Neutrophil (primary cell): ENCODE measurements at regions not wholly inside any gene's neighbourhood (a gene's known extent, or its start where the extent isn't known, plus 50 kb on each side); places are given as distances from the start of the nearest gene placed in this dataset.
A peak's percentile ranks its signal among the peaks of the same experiment; 100 is the strongest.

Experiments used
- H3K27ac ChIP-seq: fragments of 200-600 bp; sonication (generic); 2 replicates; pipeline ENCODE4 v1.5.1; 2016; ENCODE audit warnings: mild to moderate bottlenecking, moderate library complexity
- H3K27me3 ChIP-seq: fragments of 200-600 bp; sonication (generic); 2 replicates; pipeline ENCODE4 v1.6.0; 2016; ENCODE audit warnings: mild to moderate bottlenecking
- H3K36me3 ChIP-seq: fragments of 200-600 bp; sonication (generic); 2 replicates; pipeline ENCODE4 v1.5.1; 2017
- H3K4me1 ChIP-seq, 2 experiments: fragments of 200-600 bp in 1 of 2; sonication (generic) in 1 of 2; 1 replicate in 1 of 2; 2 replicates in 1 of 2; pipeline versions ENCODE4 v1.5.1 to v1.6.1; 2013 to 2016; ENCODE audit warnings: low read depth in 1 of 2, low read length in 1 of 2, mild to moderate bottlenecking in 1 of 2, moderate library complexity in 1 of 2; ENCODE audit not compliant: control insufficient read depth in 1 of 2, insufficient read depth in 1 of 2
- H3K4me3 ChIP-seq, 2 experiments: fragments of 200-600 bp in 1 of 2; sonication (generic) in 1 of 2; 1 replicate in 1 of 2; 2 replicates in 1 of 2; pipeline ENCODE4 v1.5.1; 2013 to 2016; ENCODE audit warnings: low read depth in 1 of 2, low read length in 1 of 2, mild to moderate bottlenecking in 1 of 2, moderate library complexity in 1 of 2
- H3K9me3 ChIP-seq: fragments of 200-600 bp; sonication (generic); 2 replicates; pipeline ENCODE4 v1.5.1; 2016
- TF ChIP-seq, protein P1 (sequence below): fragments of 200-600 bp; sonication (generic); IDR thresholded peaks from 2 replicates; pipeline ENCODE4 v1.5.1; 2016; ENCODE audit warnings: antibody characterized with exemption

DNA sequence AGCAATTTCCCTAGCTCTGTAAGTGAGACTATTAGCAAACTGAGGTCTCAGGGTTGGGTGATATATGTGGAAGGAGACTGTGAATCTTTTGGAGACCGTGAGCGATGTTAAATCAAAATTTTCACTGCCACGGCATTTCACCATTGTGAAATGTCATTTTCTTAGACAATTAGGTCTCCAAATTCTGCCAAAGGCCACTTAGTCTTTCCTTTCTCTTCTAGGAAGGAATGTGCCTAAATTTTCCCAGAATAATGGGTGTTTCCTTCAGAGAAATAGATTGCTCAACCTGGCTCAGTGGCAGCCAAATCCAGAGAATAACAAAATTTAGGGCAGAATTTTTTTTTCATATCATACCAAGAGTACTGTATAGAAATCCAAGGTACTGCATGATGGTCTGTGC, 64.5 kb upstream of the SCEL start:
- no peaks in the 10 kb centered on the region for H3K9me3 ChIP-seq
- no peaks in the 10 kb centered on the region for H3K27me3 ChIP-seq
- TF ChIP-seq, protein P1, sequence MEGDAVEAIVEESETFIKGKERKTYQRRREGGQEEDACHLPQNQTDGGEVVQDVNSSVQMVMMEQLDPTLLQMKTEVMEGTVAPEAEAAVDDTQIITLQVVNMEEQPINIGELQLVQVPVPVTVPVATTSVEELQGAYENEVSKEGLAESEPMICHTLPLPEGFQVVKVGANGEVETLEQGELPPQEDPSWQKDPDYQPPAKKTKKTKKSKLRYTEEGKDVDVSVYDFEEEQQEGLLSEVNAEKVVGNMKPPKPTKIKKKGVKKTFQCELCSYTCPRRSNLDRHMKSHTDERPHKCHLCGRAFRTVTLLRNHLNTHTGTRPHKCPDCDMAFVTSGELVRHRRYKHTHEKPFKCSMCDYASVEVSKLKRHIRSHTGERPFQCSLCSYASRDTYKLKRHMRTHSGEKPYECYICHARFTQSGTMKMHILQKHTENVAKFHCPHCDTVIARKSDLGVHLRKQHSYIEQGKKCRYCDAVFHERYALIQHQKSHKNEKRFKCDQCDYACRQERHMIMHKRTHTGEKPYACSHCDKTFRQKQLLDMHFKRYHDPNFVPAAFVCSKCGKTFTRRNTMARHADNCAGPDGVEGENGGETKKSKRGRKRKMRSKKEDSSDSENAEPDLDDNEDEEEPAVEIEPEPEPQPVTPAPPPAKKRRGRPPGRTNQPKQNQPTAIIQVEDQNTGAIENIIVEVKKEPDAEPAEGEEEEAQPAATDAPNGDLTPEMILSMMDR, result no peak
- H3K4me3 ChIP-seq, result no peak overlapping the region
- H3K27ac ChIP-seq, result no peak overlapping the region
- H3K4me1 ChIP-seq, result no peaks in the 10 kb centered on the region
- no peaks in the 10 kb centered on the region for H3K36me3 ChIP-seq

GRCh38 chr13:77466753-77467422, 68.6 kb upstream of the SCEL start:
- H3K9me3 ChIP-seq, result no peaks in the 10 kb centered on the region
- H3K4me3 ChIP-seq, result no peak overlapping the region
- no peaks in the 10 kb centered on the region for H3K36me3 ChIP-seq
- H3K27ac ChIP-seq, result no peak overlapping the region
- H3K27me3 ChIP-seq, result no peaks in the 10 kb centered on the region
- TF ChIP-seq, protein P1, result no peak
- no peaks in the 10 kb centered on the region for H3K4me1 ChIP-seq

DNA sequence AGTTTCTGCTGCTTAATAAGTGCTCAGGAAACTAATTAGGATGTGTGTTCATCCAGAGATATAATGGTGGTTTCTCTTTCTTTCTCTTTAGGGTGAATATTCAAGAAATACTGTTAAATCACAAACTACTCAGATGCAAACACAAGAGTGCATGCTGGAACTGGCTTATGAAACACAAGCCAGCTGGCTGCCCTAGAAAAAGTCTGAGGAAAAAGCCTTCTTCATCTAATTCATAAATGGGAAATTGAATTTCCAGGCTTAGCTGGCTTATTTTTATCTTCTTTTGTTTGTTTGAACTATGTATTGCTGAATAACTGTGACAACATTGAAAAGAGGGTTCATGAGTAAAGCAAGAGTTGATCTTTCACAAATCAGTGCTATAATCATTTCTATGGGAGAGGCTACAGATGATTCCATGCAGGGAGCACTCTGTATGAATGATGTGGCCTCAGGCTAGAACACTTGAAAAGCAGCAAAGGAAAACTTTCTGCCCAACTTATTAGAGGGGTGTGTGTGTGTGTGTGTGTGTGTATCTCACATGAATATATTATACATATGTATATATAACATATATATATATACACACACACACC, 69.8 kb upstream of the SCEL start:
- H3K36me3 ChIP-seq, result no peaks in the 10 kb centered on the region
- peaks cover under 1% of the 10 kb centered on the region in 2 experiments for H3K4me1 ChIP-seq
- H3K9me3 ChIP-seq, result no peaks in the 10 kb centered on the region
- TF ChIP-seq, protein P1, result no peak
- no peak overlapping the region for H3K27ac ChIP-seq
- H3K4me3 ChIP-seq, result no peak overlapping the region
- no peaks in the 10 kb centered on the region for H3K27me3 ChIP-seq

GRCh38 chr13:77460195-77460594, 75.3 kb upstream of the SCEL start:
- no peak overlapping the region for H3K4me3 ChIP-seq
- no peaks in the 10 kb centered on the region for H3K36me3 ChIP-seq
- peaks cover 17 to 18% of the 10 kb centered on the region in 2 experiments for H3K4me1 ChIP-seq
- no peaks in the 10 kb centered on the region for H3K9me3 ChIP-seq
- TF ChIP-seq, protein P1, result no peak
- H3K27ac ChIP-seq, result peak overlapping the region; percentile 17
- H3K27me3 ChIP-seq, result no peaks in the 10 kb centered on the region

- H3K36me3 ChIP-seq, result no peaks in the 10 kb centered on the region
- peak overlapping the region; percentile 17 for H3K27ac ChIP-seq
- TF ChIP-seq, protein P1, result no peak
- no peaks in the 10 kb centered on the region for H3K27me3 ChIP-seq
- no peak overlapping the region for H3K4me3 ChIP-seq
- H3K9me3 ChIP-seq, result no peaks in the 10 kb centered on the region
- peaks cover 17 to 18% of the 10 kb centered on the region in 2 experiments for H3K4me1 ChIP-seq
These were observed 75.9 kb upstream of the SCEL start for GRCh38 chr13:77459592-77459991.
